ENCODE measurements at regions not wholly inside any gene's neighbourhood (a gene's known extent, or its start where the extent isn't known, plus 50 kb on each side); places are given as distances from the start of the nearest gene placed in this dataset.

- TF ChIP-seq, protein P1, sequence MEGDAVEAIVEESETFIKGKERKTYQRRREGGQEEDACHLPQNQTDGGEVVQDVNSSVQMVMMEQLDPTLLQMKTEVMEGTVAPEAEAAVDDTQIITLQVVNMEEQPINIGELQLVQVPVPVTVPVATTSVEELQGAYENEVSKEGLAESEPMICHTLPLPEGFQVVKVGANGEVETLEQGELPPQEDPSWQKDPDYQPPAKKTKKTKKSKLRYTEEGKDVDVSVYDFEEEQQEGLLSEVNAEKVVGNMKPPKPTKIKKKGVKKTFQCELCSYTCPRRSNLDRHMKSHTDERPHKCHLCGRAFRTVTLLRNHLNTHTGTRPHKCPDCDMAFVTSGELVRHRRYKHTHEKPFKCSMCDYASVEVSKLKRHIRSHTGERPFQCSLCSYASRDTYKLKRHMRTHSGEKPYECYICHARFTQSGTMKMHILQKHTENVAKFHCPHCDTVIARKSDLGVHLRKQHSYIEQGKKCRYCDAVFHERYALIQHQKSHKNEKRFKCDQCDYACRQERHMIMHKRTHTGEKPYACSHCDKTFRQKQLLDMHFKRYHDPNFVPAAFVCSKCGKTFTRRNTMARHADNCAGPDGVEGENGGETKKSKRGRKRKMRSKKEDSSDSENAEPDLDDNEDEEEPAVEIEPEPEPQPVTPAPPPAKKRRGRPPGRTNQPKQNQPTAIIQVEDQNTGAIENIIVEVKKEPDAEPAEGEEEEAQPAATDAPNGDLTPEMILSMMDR (IDR thresholded peaks at IDR 0.05; ENCODE audit: poor library complexity, severe bottlenecking): no peak
- no peak for TF ChIP-seq TAF1 (IDR thresholded peaks at IDR 0.05; ENCODE audit: low read depth)
- no peak for TF ChIP-seq EZH2 (IDR thresholded peaks at IDR 0.05; ENCODE audit: borderline replicate concordance, insufficient read depth, low read length, poor library complexity, severe bottlenecking)
- no peak for TF ChIP-seq REST (IDR thresholded peaks at IDR 0.05; ENCODE audit: borderline replicate concordance)
- TF ChIP-seq MXI1 (conservative IDR thresholded peaks at IDR 0.05; ENCODE audit: poor library complexity, severe bottlenecking): no peak
Observed at GRCh38 chr3:24614359-24614758, 119.7 kb upstream of the THRB start.
